HG03097 (cell line): ENCODE measurements at regions not wholly inside any gene's neighbourhood (a gene's known extent, or its start where the extent isn't known, plus 50 kb on each side); places are given as distances from the start of the nearest gene placed in this dataset.

Experiments used
- ATAC-seq: cut with Tn5 transposase; IDR thresholded peaks from one replicate; pipeline ENCODE4 v1.9.1; 2021; ENCODE audit not compliant: unreplicated experiment, low FRiP score

DNA sequence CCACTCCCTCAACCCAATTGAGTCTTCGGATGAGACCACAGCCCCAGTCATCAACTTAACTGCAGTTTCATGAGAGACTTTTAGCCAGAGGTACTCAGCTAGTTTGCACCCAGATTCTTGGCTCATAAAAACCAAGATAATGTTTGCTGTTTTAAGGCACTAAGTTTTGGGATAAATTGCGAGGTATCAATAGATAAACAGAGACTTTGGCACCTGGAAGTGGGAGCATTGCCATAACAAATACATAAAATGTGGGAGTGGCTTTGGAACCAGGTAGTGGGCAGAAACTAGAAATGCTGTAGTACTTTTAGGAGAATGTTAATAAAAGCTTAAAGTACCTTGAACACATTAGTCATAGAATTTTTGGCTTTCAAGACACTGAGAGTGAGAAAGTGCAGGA lies 439.8 kb downstream of the SH3GL2 start:
- no peak for ATAC-seq

DNA sequence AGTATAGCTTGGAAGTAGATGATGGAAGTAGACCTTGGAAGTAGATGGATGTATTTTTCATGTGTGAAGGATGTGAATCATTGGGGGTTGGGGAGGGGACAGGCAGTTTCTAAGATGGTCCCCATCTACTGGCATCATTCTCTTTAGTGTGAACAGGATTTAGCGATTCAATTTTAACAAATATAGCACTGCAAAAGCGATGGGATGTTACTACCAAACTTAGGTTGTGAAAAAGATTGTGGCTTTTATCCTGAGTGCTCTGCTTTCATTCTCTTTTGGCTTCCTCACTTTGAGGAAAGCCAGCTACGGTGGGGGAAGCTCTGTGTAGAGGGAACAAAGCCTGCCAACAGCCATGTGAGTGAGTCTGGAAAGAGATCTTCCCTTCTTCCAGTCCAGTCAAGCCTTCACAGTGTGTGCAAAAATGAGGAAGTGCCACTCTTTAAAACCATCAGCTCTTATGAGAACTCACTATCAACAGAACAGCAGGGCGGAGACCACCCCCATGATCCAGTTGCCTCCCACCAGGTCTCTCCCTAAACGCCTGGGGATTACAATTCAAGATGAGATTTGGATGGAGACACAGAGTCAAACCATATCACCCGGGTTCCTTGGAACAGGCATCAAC lies 441.4 kb downstream of the SH3GL2 start:
- no peak for ATAC-seq

DNA sequence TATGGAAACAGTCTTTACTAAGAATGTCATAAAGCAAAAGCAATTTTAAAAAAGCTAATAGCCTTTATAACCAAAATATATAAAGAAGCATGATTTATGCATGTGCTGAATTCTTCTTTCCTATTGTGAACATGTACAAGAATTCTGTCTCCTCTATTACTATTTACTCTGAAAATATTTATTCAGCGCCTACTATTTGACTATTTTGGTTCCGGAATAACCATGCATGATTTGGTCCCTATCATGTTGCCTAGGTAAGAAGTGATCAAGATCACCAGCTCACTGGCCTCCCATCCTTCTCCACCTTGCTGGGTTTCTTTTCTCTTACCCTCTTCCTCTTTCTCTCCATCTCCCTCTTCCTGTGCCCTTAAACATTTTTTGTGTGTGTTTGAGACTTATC lies 443.8 kb downstream of the SH3GL2 start:
- no peak for ATAC-seq

DNA sequence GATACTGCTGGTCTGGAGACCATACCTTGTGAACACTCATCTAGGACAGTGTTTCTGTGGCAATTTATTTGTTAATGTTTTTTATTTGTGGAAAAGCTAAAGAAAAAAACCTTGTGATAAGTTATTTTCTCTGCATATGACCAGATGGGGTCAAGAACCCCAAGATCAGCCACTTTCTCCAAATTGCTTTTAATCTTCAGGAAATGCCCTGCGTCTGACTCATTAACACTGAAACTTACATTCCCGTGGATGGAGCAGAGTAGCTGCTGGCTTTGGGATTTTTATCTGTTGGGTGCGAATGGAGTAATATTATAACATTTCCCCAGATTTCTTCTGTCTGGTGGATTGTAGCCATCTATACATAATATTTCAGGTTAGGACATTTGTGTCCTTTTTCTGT lies 444.5 kb downstream of the SH3GL2 start:
- no peak for ATAC-seq

DNA sequence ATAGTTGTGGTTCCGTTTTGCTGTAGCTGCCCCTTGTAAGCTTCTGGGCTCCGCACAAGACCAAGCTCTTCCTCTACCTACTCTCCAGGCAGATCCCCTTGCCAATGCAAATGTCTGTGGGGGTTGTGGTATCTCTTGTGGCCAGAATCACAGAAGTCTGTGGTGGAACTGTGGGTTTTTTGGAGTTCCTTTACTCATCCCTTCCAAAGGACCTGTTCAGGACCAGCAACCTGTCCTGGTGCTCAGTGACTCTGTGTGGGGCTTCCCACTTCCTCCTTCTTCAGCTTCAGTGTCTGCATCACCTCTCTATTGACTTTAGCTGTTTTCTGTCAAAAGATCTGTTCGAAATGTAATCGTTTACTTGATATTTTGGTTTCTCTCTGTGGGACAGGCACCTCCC lies 441.3 kb upstream of the ADAMTSL1 start:
- ATAC-seq = no peak

DNA sequence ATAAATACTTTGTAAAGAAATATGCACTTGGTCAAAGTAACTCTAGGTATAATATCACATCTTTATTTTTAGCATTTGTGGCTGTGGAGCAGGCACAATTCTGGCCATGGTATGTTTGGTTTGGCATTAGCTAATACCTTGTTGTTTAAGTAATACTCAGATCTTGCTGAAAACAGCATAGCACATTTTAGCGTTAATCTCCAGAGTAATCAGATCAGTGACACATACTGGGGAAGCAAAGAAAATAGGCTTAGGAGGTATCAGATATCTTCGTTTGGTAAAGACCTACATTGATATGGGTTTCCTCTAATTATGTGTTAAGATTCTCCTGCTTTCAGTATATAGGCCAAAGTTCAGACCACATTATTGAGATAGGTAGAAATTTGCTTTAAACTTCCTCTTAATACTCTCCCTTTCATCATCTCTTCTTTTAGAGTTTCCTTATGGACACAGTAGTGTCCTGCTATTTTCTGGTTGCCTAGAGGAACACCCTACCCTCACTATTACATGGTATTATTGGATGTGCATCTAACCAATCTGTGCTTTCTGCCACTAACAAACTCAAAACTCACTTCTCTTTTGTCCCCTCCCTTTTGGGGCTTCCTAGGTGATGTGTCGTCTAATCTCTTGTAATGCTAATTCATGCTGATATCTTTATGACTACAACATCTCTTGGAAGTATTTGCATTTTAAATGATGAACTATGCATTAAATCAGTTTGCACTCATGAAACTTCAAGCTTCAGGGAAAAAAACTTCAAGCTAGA lies 437.3 kb upstream of the ADAMTSL1 start:
- no peak for ATAC-seq

DNA sequence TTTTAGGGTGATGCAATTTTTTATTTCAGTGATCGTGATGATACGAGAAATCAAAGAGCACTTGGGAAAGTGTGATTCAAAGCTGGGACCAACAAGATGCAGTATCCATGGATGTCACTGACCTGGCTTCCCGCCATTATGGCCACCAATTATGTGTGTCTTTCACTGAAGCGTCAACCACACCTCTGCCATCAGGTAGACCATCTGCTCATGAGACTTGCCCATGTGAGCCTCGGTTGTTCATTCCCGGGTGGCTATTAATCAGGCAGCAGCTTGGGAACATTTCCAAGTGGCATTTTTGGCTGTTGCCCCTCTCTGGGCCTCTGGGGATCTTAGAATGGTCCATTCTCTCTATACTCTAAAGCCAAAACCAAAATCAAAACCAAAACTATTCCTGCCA lies 436.0 kb upstream of the ADAMTSL1 start:
- ATAC-seq = no peak

DNA sequence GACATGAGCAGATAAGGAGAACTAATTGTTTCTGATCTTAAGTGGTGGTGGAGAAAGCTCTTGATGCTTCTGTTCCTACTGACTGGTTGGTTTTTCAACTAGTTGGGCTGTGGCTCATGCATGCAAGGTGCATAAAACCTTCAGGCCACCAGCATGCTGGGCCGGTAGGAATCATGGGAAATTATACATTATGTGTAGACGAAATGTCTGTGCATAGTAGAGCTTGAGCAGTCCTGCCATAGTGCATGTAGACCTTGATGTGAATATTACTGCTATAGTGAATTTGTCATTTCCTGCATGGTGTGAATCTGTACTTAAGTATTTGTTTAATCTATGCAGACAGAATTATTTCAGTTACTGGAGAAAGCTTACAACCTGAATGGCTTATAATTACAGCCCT lies 433.6 kb upstream of the ADAMTSL1 start:
- no peak for ATAC-seq

DNA sequence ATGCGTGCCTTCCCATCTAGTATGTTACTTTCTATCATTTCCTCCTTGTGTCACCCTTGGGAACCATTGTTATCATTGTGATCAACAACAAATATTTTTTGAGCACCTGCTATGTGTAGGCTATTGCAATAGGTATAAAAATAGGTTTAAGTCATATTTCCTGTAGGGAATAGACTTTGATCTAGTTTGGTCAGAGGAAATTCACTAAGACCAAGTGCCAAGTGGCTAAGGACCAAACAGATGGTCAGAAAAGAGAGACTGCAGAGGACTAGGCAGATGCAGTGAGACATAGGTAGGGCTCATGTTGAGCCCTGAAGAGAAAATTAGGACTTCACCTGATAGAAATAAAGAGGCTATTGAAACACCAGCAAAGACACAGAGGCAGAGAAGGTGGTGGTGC lies 430.0 kb upstream of the ADAMTSL1 start:
- ATAC-seq = no peak

DNA sequence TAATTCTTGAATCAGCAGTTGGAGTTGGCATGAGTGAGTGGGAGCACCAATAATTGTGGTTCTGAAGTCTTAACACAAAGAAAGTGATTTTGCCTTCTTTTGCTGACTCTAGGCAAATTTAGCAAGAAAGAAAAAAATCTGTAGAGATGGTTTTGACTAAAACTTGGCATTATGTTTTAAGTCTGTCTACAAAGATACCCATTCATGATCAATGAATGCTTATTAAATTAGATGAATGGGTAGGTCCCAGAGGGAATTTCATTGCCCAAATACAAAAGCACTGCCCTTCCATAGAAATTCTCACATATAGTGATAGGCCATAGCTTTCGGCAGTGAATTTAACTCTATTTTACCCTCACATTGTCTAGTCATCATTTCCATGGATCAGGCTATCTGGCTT lies 428.6 kb upstream of the ADAMTSL1 start:
- ATAC-seq = no peak

DNA sequence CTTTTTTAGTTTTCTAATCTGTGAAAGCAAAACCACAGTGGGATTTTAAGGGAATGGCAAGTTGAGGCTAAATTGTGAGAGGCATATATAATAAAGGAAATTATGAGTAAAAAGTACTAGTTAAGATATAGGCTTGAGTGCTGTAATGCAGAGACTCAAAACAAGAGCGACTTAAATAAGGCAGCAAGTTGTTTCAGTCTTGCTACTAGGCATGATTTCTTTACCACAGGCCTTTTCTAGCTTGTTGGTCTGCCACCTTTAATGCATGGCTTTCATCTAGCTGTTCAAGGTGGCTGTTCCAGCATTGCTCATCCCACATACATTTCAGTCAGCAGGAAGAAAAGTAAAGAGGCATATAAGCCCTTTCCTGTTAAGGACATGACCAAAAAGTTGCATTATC lies 427.9 kb upstream of the ADAMTSL1 start:
- no peak for ATAC-seq

DNA sequence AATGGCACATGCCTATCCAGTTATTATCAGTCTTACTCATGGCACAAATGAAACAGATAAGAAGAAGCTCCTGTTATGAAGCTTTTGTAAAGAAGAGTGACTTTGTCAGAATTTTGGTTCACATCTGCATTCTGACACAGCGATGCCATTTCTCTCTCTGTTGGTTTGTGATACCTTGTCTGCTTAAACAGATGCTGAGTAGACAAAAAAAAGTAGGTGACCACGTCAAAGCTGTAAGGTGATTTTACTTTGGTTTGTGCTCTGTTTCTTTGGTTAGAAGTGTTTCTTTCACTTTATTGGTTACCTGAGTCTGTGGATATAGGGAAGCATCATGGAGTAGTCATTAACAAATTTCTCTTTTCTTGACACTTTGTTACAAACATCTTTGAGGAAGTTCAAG lies 422.3 kb upstream of the ADAMTSL1 start:
- no peak for ATAC-seq

DNA sequence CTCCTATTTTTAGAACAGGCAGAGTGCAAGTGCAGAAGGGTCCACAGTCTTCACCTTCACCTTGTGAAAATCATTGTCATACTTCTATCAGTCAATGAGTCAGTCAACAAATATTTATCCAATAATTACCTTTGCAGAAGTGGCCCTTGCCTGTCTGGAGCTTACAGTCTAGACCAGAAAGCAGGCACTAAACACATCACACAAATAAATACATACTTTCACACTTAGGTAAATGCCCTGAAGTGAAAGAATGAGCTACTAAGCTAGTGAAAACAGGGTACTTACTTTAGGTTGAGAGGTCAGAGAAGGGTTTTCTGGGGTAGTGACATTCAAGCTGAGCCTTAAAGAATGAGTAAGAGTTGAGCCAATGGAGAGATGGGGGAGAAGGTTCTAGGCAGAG lies 421.9 kb upstream of the ADAMTSL1 start:
- ATAC-seq = no peak

DNA sequence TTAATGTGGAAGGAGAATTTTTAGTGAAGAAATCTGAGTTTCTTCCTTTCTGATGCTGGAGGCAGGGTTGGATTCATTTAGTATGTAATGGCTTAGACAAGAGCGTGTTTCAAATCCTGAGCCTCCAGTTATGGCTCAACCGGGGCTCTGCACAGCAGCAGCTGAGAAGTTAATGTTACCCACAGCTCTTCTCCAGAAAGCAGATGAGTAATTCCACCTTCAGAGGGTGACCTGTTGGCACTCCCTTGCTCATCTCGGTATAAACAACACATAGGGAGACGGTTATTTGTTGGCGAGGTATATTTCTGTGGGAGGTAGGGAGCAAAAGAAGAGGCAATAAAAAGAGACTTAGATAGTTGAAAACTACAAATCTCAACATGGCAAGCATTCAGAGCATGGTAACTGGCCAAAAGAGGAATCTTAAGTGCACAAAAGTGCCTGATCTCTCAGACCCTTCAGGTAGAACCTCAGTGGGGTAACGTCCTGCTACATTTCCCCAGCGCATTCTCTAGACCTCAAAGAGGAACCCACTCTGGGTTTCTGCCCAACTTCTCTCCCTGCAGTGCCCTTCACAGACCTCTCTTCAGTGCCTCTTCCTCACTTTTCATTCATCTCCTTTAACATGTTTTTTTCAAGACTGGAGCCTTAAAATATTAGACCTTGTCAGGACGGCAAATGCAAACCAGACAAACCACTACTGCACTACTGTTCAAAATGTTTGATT lies 417.5 kb upstream of the ADAMTSL1 start:
- no peak for ATAC-seq

DNA sequence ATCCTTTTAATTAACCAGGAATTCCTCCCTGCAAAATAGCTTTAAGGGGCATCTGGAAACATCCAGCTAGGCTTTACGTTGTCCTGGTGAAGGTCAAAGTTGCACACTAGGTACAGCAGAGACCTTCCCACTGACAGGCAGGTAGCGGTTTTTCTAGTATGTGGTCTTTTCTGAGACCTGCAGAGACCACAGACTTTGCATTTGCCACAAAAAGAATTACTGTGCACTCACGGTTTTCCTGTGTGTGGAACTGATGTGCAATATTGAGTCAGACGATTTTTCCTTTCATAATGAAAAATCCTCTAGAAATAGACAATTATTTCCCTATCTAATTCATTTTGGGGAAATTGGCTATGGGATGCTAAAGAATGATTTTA lies 417.0 kb upstream of the ADAMTSL1 start:
- ATAC-seq = peak; percentile 94

DNA sequence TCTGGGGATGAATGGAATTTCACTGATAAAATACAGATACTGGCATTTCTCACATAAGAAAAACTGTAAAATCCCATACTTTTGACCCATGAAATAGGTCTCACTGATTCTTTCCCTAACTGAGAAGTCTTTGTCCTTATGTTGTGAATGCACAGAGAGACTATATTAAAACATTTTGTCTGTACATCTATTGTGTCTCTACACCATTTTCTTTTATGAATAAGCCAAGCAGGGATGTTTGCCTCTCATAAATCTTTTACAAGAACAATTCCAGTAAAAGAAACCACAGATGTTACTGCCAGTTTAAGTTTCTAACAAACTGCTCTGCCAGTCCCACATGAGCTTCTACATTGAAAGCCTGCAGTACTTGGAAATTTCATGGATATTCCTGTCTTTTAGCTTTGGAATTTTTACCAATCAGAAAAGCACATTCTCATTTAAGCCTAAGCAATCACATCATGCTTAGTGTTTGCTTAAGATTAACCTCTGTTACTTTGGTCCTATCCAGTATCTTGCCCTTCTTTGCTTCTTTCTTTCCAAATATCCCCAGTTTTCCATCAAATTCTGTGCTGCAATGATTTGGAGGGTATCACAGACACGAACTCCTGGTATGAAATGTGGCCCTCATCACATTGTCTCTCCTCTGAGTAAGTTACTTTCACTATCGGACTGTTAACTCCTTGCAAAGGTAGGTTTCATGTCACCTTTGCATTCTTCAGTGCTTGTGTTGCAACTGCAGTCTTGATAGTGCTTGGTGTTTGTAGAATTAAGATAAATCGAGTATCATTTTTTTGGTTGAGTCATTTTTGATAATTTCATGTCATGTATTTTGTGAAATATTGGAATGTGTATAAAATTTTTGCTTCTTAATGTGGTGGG lies 415.1 kb upstream of the ADAMTSL1 start:
- ATAC-seq = no peak

DNA sequence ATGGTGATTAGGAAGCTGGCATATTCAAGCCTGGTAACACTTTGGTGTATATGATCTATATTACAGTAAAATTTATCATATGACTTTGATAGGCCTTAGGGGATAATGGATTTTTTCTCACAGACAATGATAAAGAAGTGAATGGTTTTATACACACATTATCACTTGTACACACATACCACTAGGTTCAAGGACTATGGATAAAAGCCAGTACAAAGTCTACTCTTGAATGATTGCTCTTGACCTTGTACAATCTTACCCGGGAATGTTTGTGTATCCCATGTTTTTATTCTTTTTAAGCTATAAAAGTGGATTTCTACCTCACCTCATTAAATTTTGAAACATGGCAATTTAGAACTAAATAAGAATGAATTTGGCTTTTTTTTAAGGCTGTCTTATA lies 414.5 kb upstream of the ADAMTSL1 start:
- ATAC-seq = no peak

DNA sequence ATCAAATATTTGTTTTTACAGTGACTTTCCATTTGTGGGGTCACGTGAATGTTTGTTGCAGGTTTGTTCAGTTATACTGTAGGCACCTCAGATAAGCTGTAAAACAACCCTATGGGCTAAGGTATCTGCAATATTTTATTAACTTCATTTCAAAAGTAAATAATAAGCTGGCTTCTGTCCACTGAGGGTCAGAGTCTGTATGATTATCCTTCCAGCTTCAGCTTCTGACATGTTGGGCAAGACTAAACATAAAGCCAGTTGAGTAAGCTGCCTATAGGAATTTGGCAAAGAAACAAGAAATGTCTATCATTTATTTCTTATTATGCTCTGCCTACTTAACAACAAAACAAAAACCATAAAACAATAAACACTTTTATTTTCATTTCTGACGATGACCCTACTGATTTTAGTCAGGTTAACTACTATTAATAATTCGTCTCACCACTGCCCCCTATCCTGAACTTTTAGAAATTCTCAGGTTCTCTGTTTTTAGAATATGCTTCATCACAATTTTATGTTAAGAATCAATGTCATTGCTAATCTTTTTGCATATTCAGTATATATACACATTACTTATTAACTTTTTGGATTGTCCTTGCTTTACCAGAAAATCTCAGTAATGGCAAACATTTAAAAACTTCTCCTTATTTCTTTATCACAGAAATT lies 413.6 kb upstream of the ADAMTSL1 start:
- ATAC-seq = no peak

DNA sequence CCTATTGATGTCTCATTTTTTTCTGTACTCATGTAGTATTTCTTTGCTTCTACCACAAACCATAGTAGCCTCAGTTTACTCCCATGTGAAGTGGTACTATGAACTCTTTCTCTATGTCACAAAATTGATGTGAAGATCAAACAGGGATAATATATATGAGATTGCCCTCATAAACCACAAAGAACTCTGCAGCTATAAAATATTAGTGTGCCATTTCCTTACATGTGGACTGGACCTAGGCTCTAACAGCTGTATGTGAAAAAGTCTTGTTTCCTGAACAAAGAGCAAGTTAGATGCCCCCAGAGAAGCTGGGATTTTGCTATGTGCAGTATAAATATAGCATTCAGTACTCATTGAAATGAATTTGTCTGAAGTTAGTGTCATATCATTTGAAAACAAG lies 412.6 kb upstream of the ADAMTSL1 start:
- ATAC-seq = no peak

DNA sequence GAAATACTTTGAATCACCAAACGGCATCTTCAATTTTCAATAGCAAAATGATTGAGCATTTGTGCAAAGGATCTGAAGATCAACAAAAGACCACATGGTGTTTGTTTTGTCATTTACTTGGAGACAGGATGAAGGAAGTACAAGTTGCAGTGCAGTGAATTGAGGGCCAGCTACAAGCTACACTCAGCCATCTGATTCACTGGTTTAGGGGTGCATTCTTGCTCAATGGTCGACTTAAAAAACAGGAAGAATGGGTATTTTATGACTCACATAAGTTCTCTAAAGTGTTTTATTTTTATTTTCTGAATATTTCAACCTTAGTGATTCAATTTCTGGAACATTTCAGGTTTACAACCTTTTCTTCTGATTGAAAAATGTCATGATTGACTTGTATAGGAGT lies 412.1 kb upstream of the ADAMTSL1 start:
- no peak for ATAC-seq
